ENCODE measurements at regions not wholly inside any gene's neighbourhood (a gene's known extent, or its start where the extent isn't known, plus 50 kb on each side); places are given as distances from the start of the nearest gene placed in this dataset.

- CTCF ChIA-PET = interaction anchor here (0.6 to 3.3 kb wide), 28 partner anchors 9 to 363 kb away, joined by 3 to 53 read pairs (median 4); no protein-coding TSS in a partner anchor
- Histone ChIP-seq H3K9me1 (replicated peaks; ENCODE audit: control insufficient read depth, extremely low read depth, insufficient read depth, low read length) (no peaks in the 10 kb centered on the region), H3K9ac (replicated peaks; ENCODE audit: extremely low read depth, insufficient read depth, low read length) (no peak overlapping the region), H3K27me3 (ENCODE audit: control insufficient read depth in 2 of 2, insufficient read depth in 2 of 2, low read length in 2 of 2) (peaks cover 18 to 19% of the 10 kb centered on the region in 2 experiments), H3K36me3 (ENCODE audit: control insufficient read depth in 2 of 2, extremely low read depth in 1 of 2, insufficient read depth in 2 of 2, low read length in 2 of 2) (no peaks in the 10 kb centered on the region), H4K20me1 (replicated peaks; ENCODE audit: control insufficient read depth, extremely low read depth, insufficient read depth, low read length) (no peaks in the 10 kb centered on the region), H3K4me2 (ENCODE audit: insufficient read depth, low read length) (peak overlapping the region; percentile 91), H3K4me3 (replicated peaks in 1 of 3; ENCODE audit: insufficient read depth in 1 of 3, low read depth in 1 of 3, low read length in 3 of 3) (peak overlapping the region in 2 of 3 experiments; percentile 49 to 72), H3K9me3 (replicated peaks; ENCODE audit: control insufficient read depth, insufficient read depth, low read length) (no peaks in the 10 kb centered on the region), H2AFZ (ENCODE audit: low read depth, low read length) (peak overlapping the region; percentile 92), H3K79me2 (ENCODE audit: control insufficient read depth, insufficient read depth, low read length) (no peaks in the 10 kb centered on the region), H3K27ac (ENCODE audit: insufficient read depth, low read depth, low read length) (no peak overlapping the region), H3K4me1 (ENCODE audit: control insufficient read depth, extremely low read depth, insufficient read depth, low read length) (peaks cover 6% of the 10 kb centered on the region)
- FAIRE-seq (no peak), DNase-seq (ENCODE audit: low read depth, low spot score) (no peak)
- TF ChIP-seq POLR2AphosphoS5 (IDR thresholded peaks at IDR 0.05; ENCODE audit: insufficient read depth, low read depth, low read length) (no peak), MAX (IDR thresholded peaks at IDR 0.05; ENCODE audit: insufficient read depth, insufficient read length) (no peak), MYC (IDR thresholded peaks at IDR 0.05; ENCODE audit: low read depth, low read length) (no peak), GATA2 (IDR thresholded peaks at IDR 0.05; ENCODE audit: insufficient read depth, insufficient read length, low read depth, low read length) (no peak), EZH2 (IDR thresholded peaks at IDR 0.05; ENCODE audit: borderline replicate concordance, low read depth, low read length, severe bottlenecking) (no peak), FOS (IDR thresholded peaks at IDR 0.05; ENCODE audit: borderline replicate concordance, insufficient read depth, low read length) (no peak), CTCF (IDR thresholded peaks at IDR 0.05; ENCODE audit: extremely low read depth in 1 of 2, insufficient read depth in 1 of 2, low read depth in 1 of 2, low read length in 2 of 2) (no peak), JUN (IDR thresholded peaks at IDR 0.05; ENCODE audit: borderline replicate concordance, insufficient read depth, insufficient read length, low read depth) (no peak), POLR2A (IDR thresholded peaks at IDR 0.05; ENCODE audit: low read depth, low read length) (no peak)
- POLR2A ChIA-PET = no interaction called here
- intact Hi-C loops (cut with micrococcal nuclease) = loop anchor here (1.0 to 10.0 kb wide), 3 partner anchors 172 to 360 kb away; no protein-coding TSS in a partner anchor
- dilution Hi-C loops (cut with MboI; ENCODE audit: extremely low pct_ligation_motif_present, low sequenced_read_pairs) = no loop called here
- no TSS peak for BruUV-seq (replicated peaks)
Measured at GRCh38 chr12:77324416-77324762, 259.0 kb upstream of the E2F7 start.

Data from endothelial cell of umbilical vein (primary cell).